NCI-H2196 (cell line): ENCODE measurements at regions not wholly inside any gene's neighbourhood (a gene's known extent, or its start where the extent isn't known, plus 50 kb on each side); places are given as distances from the start of the nearest gene placed in this dataset.
"Not testable (repeated sequence)": the region's sequence is repeated elsewhere in the genome, so short reads cannot be mapped to it uniquely, and the experiment has no call there.

Experiments
- DNase-seq: peaks from one replicate; lab custom pipeline; 2025; ENCODE audit not compliant: unreplicated experiment; lab: John Stamatoyannopoulos, UW

DNA sequence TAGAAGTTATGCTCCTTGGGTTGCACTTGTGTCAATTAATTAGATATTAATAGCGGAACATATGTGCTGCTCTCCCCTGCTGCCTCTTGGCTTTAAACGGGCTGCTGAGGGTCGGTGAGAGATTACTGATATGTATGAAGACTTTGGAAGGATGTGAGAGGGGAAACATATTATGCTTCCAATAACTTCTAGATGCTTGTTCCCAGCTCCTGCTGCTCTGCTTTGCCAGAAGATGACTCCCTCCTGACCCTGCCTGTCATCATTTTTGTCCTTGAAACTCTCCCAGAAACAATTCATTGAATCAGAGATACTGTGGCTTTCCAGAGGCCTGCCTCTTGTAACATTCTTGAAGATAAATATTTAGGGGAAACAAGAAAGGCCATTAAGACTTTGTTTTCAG, 300.1 kb upstream of the STXBP6 start:
- DNase-seq, result no peak

DNA sequence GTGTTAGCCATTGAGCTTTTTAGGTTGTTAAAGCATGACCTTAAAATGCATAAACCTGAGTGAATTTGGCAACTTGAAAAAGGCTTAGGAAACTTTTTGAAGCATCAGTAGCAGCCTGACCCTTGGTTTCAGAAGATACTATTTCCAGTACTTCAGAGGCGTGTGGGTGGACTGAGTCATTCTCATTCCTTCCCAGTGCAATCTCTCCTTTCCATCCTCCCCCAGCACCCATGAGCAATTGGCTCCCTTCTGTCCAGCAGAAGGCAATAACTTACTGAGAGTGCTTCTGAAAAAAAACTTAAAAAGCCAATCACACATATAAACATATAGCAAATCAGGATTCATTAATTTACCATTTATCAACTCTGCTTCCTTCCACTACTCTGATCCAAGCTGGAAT, 299.3 kb upstream of the STXBP6 start:
- no peak for DNase-seq

DNA sequence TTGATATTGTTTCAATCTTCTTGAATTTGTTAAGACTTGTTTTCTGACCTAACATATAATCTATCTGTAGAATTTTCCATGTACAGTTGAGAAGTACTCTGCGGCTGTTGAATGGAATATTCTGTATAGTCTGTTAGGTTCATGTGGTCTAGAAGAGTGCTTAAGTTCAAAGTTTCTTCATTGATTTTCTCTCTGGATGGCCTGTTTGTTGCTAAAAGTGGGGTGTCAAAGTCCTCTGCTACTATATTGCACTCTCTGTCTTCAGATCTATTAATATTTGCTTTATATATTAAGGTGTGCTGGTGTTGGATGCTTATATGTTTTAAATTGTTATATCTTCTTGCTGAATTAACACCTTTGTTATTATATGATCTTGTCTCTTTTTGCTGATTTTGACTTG, 290.9 kb upstream of the STXBP6 start:
- DNase-seq, result no peak

DNA sequence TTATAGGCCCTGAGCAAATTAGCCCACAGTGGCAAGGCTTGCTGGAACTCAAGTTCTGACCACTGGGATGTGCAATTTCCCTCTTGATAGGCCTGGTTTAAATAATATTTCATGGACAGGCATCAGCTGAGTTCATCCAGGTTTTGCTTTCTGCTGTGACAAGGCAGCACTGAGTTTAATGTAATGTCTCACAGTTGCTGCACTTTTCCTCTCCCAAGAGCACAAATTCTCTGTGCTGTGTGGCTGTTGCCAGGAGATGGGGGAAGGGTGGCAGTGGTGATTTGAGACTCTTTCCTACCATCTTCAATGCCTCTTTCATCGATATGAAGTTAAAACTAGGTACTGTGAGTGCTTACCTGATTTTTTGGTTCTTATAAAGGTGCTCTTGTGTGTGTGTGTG, 272.8 kb upstream of the STXBP6 start:
- DNase-seq, result no peak

DNA sequence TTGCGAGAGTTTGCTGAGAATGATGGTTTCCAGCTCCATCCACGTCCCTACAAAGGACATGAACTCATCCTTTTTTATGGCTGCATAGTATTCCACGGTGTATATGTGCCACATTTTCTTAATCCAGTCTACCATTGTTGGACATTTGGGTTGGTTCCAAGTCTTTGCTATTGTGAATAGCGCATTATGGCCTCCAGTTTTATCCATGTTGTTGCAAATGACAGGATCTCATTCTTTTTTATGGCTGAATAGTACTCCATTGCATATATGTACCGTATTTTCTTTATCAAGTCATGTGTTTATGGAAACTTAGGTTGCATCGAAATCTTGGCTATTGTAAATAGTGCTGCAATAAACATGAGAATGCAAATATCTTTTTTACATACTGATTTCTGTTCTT, 266.1 kb upstream of the STXBP6 start:
- DNase-seq, result not testable (repeated sequence)

DNA sequence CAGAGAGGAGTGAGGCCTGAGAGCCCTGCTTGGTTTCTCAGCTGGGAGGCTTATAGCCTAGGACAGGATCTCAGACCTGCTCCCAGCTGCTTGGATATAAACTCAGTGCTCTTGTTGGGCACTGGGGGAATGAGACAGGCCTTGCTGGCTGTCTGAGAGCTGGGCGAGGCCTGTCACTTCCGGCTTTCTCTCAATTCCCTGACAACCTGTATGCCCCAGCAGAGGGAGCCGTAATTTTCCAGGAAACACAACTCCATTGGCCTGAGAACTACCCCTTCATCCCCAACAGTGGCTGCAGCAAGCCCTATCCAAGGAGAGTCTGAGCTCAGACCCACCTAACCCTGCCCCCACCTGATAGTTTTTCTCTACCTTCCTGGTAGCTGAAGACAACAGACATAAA, 258.3 kb upstream of the STXBP6 start:
- no peak for DNase-seq

DNA sequence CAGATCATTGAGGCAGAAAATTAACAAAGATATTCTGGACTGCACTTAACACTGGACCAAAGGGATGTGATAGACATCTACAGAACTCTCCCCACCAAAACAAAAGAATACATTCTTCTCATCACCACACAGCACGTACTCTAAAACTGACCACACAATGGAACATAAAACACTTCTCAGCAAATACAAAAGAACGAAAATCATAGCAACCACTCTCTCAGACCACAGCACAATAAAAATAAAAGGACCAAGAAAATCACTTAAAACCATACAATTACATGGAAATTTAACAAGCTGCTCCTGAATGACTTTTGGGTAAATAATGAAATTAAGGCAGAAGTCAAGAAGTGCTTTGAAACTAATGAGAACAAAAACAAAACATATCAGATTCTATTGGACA, 254.0 kb upstream of the STXBP6 start:
- DNase-seq, result no peak

DNA sequence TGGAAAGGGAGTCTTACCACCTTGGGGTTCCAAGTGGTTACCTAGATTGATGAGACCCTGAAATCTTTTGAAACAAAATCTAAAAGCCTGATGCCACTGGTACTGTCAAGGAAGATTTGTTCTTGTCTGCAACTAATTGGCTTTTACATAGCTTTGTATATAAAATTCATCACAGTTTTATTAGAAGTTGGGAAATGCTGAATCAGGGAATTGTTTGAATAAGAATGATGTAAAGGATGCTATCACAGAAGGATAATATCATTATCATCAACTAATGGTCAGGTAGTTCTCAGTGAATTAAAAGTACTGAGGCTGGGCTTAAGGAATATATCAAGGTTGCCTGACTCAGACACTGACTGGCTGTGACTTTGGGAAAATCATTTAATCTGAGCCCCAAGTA, 248.3 kb upstream of the STXBP6 start:
- DNase-seq, result no peak

DNA sequence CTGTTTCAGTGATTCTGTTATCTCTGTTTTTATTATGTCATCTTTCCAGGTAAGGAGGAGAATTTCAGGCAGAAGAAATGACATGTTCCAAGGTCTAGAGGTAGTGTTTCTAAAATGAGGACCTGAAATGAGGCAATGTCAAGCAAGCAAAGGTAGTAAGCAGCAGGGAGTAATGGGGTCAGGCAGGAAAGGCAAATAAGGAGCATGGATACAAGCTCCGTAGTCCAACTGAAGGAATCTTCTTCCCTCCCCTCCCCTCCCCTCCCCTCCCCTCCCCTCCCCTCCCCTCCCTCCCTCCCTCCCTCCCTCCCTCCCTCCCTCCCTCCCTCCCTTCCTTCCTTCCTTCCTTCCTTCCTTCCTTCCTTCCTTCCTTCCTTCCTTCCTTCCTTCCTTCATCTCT, 240.2 kb upstream of the STXBP6 start:
- DNase-seq, result not testable (repeated sequence)

DNA sequence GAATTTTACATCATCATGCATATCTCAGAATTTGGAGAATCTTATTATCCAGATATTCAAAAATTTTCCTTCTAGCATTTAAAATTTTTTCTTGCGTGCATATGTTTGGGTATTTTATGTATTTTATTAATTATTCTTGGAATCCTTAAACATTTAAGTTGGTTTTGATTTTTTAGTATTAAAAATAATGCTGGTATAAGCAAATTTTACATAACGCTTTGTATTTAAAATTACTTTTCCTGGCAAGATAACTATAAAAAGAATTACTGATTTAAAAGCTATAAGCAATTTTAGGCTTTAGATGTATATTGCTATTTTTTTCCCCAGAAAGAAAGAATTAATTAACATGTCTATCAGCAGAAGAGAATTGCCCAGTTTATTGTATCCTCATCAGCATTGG, 224.6 kb upstream of the STXBP6 start:
- no peak for DNase-seq

DNA sequence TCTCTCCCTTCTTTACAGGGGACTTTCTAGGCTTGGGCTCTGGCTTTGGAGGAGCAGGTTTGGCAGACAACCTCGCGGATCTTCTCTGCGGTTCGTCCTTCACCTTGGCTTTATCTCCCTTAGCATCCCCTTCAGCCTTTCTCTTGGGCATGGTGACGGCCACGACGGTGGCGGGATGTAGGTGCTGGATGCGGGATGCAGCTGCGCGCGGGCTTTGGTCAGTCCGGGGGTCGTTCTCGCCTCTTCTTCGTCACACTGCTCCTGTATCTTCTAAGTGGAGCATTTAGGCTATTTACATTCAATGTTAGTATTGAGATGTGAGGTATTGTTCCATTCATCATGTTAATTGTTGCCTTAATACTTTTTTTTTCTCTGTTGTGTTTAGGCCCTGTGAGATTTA, 217.2 kb upstream of the STXBP6 start:
- no peak for DNase-seq

DNA sequence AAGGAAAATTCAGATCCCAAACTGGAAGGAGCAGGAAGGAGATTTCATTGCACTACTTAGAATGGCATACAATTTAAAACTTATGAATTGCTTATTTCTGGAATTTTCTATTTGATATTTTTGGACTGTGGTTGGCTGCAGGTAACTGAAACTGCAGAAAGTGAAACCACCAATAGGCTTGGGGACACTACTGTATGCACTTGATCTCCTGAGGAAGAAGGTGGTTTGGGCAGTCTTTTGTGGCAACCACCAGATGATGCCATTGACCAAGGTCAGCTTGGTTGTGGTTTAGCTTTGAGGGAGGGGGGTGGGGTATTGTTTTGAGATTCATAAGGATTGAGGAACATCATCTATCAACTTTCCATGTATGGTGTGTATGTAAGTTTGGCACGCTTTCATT, 209.5 kb upstream of the STXBP6 start:
- no peak for DNase-seq

DNA sequence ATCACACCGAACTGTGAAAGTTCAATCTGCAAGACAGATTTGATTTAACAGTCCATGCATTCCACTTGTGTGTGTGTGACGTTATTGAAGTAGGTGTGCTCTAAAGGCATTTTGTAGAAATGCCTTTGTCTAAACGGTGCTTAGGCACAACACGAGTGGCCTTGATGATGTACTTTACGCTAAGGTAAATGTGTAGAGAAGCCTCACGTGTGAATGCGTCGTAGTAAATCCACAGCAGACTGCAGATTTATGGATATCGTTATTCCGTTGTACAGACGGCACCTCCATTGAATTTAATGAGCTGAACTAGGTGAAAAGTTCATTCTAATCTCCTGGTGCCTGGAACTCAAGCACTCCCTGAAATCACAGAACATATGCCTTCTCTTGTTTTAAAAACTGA, 202.8 kb upstream of the STXBP6 start:
- no peak for DNase-seq

DNA sequence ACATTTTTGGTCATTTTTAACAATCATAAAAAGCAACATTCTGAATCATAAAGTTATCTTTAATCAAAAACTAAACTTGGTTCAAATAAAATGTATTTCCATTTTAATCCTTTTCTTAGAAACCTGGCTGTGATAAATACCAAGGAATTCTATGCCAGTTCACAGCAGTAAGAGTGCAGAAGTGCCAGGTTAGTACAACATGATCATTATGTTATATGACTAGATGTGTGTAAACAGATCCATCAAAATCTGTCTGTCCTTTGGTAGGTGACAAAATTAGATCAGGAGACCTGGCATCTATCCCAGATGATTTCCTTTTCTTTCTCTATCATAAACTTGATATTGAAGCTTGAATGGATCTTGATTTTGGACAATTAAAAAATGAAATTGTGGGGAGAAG, 200.6 kb upstream of the STXBP6 start:
- no peak for DNase-seq

DNA sequence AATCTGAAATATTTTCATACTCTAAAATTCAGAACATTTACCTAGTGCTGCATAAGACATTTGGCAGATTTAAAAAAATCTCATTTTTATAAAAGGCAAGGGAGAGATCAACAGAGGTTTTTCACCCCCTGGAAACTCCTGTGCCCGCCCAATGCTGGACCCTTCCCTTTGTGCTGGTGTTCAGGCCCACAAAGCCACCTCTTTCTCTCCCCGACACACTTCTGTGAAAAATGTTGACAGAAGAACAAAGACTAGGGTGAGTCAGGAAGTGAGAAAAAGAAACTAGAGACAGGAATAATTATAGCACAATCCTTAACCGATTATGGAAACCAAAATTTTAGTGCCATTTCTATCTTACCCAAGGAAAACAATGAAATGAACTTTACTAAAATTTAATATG, 197.7 kb upstream of the STXBP6 start:
- DNase-seq, result no peak

DNA sequence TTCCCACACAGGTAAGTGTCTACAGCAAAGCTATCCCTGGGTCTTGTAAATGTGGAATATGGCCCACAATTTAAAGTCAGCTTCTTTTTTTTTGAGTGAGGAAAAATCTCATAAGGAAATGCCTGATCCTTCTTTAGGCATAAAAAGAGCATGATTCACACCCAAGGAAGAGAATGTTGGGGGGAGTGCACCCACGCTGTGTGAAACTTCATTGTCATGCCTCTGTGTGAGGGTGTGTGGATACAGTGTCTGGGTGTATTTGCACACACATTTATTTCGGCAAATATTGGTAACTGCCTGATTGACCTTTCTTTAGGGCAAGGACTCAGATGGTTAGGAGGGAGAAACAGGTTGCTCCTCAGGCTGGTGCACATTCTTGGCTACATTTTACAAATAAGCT, 196.8 kb upstream of the STXBP6 start:
- DNase-seq, result no peak

DNA sequence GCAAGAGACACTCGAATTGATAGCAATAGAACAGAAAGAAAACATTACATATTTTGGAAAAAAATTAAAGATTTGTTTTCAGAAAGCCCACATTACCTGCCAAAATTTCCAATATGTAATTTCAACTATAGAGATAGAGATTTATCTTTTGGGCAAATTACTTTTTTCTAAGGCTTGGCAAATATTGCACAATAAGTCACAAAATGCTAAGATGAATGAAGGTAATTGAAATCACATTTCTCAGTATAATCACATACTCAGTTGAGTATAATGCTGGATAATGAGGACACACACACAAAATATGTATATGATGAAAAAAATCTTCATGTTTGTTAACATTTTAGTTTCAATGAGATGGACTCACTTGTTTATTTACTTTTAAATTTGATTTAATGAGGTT, 189.2 kb upstream of the STXBP6 start:
- no peak for DNase-seq

DNA sequence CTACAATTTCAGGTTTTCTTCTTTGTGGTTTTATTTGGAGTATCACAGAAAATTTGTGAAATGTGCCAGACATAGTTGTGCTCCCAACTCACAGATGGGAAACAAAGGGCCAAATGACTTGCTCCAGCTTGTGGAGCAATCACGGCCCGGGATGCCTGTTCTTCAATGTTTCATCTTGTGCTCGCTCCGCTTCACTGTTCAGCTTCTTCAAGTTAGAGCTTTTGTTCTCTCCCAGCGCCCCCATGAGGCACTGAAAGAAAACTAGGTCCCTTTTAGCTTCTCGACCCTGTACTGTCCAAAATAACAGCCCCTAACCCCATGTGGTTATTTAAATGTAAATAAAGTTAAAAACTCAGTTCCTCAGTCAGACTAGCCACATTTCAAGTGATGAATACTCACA, 187.9 kb upstream of the STXBP6 start:
- no peak for DNase-seq

DNA sequence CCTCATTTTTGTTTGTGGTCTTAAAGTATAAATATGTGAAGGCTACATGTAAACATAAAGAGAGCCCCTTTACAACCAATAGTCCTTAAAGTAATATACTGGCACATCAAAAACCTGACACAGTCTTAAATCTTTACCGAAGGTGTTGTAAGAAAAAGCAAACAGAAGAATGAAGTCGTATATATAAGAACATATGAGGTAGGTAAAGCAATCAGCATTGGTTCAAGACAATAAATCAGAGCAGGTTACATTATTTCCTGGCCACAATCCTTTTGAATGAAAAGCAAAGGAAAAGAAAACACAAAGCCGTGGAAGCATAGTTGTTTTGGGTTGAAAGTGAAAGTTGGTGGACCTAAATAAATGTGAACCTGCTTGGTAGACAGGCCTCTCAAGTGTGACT, 183.7 kb upstream of the STXBP6 start:
- no peak for DNase-seq

DNA sequence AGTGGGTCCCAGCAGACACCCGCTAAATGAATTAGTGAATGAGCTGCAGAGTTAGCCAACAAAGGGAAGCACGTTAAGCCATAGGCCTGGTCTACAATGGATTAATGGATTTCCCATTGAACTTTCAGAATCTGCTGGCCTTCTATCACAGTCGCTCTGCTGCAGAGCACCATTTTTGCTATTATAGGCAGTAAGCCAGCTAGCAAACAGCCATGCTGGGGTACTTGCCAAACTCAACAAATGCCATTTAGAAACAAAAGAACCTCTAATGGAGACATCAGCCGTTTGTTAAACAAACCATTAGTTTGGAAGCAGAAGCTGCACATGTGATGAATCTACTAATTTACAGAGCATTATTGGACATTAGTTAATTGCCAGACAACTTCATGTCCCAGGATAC, 181.1 kb upstream of the STXBP6 start:
- DNase-seq, result no peak

DNA sequence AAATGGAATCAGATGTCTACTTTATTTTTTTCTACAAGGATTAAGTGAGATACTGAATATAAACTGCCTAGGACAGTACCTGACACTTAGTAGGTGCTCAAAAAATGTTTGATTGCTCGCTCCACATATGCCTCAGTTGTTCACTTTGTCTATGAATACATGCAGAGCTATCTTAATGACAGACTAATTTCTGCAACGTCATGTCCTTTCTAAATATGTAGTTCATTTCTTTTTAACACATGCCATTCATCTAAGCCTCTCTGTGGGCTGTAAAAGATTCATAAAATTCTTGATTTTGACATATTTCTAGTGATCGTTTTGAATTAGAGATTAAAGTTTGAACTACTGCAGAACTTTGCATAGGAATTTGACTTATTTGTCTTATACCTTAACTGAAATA, 176.3 kb upstream of the STXBP6 start:
- no peak for DNase-seq

DNA sequence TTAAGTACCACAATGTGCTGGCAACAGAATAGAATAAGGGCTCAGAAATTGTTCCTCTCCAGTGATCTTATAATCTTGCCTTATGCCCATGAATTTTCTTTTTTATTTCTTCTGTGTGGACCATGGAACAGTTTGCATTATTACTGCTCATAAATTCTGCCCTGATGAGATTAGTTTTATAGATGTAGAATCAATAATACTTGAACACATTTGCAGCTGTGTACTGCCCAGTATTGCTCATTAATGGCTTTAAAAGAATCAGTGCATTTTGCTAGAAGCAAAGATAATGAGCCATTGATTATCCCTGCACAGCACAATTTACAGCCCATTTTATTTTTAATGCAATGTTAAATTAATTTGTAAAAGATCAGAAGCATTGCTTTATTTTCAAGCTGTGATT, 172.3 kb upstream of the STXBP6 start:
- DNase-seq, result no peak

DNA sequence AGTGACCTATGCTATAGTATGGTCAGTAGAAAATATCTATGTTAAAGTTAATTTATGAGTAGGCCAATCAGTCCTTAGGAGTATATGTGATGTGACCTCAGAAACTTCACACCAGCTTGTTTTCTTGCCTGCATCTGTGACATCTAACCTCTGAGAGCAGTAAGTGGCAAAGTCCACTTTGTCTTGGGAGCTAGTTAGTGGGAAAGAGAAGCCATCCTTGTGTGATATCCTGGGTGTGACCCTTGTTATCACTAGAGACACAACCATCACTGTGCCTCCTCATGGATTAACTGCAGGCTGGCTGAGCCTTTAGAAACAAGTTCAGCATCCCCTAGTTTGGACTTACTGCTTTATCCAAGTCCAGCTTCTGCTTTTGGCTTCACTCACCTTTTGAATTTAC, 170.6 kb upstream of the STXBP6 start:
- DNase-seq, result no peak

DNA sequence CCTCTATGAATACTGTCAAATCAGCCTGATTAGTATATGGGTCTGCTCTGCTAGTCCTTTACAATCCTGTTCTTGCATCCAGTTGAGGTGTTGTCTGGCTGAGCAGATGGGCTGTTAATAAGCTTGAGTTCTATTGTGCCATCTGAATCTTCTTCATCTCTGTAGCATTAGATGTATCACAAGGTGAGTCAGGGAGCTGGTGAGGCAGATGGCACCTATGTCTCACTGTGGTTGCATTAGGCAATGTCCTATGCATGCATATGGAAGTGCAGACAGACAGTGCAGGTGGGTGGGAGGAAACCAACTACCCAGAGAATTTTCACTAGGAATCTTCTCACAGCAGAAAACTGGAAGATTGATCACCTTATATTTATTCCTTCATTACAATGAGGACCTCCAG, 165.7 kb upstream of the STXBP6 start:
- no peak for DNase-seq
